Epithelial cell of esophagus (primary cell): ENCODE measurements at regions not wholly inside any gene's neighbourhood (a gene's known extent, or its start where the extent isn't known, plus 50 kb on each side); places are given as distances from the start of the nearest gene placed in this dataset.

Source experiments
- DNase-seq: peaks from one replicate; pipeline ENCODE4 v3.0.0; 2010; ENCODE audit warnings: low read depth
- H3K4me3 ChIP-seq: 2 replicates; pipeline ENCODE4 v1.5.1; 2011; ENCODE audit warnings: mild to moderate bottlenecking, low read length, control low read depth
- TF ChIP-seq, protein P1 (sequence below): IDR thresholded peaks from 2 replicates; pipeline ENCODE4 v1.5.1; 2011; ENCODE audit warnings: low read depth, mild to moderate bottlenecking, low read length, control low read depth, inconsistent platforms; ENCODE audit not compliant: insufficient read depth; ENCODE audit errors: missing control alignments

DNA sequence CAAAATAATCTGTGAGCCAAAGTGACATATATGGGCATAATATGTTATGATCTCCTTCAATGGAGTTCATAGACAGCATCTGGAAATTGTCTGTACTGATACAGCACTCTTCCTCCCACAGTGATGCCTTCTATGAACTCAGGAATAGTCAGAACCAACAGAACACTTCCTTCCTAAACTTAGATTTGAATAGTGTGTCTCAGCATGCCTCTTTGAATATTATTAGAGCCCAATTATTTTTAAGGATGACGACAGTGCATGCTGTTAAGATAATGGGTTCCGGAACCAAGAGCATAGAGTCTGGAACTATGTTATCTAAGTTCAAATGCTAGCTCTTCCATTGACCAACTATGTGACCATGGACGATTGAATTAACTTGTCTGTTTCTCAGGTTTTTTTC lies 386.6 kb upstream of the PRICKLE1 start:
- DNase-seq = no peak
- H3K4me3 ChIP-seq = no peak overlapping the region
- TF ChIP-seq, protein P1, sequence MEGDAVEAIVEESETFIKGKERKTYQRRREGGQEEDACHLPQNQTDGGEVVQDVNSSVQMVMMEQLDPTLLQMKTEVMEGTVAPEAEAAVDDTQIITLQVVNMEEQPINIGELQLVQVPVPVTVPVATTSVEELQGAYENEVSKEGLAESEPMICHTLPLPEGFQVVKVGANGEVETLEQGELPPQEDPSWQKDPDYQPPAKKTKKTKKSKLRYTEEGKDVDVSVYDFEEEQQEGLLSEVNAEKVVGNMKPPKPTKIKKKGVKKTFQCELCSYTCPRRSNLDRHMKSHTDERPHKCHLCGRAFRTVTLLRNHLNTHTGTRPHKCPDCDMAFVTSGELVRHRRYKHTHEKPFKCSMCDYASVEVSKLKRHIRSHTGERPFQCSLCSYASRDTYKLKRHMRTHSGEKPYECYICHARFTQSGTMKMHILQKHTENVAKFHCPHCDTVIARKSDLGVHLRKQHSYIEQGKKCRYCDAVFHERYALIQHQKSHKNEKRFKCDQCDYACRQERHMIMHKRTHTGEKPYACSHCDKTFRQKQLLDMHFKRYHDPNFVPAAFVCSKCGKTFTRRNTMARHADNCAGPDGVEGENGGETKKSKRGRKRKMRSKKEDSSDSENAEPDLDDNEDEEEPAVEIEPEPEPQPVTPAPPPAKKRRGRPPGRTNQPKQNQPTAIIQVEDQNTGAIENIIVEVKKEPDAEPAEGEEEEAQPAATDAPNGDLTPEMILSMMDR = no peak

GRCh38 chr12:42969355-42969754 lies 379.8 kb upstream of the PRICKLE1 start:
- DNase-seq = no peak
- H3K4me3 ChIP-seq = no peak overlapping the region
- TF ChIP-seq, protein P1 = no peak

DNA sequence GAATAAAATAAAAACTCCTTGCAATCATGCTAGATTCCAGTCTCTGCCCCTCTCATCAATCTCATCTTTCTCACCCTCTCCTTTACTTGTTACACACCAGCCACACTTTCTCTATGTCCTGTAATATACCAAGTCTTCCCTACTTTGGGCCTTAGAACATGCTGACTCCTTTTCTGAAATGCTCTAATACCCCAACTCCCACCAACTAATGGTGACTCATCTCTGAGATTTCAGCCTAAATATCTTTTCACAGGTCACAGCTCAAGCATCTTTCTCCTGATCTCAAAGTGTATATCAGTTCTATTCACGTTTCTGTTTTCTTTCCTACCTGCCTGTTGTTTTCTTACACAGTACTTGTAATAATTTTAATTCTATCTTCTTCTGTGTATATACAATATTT lies 378.9 kb upstream of the PRICKLE1 start:
- TF ChIP-seq, protein P1 = no peak
- no peak overlapping the region for H3K4me3 ChIP-seq
- DNase-seq = no peak

- TF ChIP-seq, protein P1 = no peak
- no peak overlapping the region for H3K4me3 ChIP-seq
- DNase-seq = no peak
Measured at GRCh38 chr12:42967850-42968249, 378.3 kb upstream of the PRICKLE1 start.

DNA sequence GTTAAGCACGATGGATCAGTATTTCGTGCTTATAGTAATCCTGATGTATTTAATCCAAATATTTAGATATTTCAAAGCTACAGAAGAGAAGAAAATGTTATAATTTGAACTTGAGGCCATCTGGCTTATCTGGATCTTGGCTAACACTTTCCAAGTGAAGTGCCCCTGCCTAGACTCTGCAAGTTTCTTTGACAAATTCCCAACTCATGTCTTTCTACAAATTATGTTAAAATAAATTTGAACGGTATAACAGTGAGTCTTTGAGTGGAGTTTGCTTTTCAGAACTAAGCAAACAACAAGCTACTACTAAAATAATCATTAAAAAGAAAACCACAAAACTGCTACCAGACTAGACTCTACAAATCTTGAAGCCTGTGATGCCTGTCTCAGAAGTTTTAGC lies 374.4 kb upstream of the PRICKLE1 start:
- TF ChIP-seq, protein P1 = no peak
- no peak for DNase-seq
- H3K4me3 ChIP-seq = no peak overlapping the region

DNA sequence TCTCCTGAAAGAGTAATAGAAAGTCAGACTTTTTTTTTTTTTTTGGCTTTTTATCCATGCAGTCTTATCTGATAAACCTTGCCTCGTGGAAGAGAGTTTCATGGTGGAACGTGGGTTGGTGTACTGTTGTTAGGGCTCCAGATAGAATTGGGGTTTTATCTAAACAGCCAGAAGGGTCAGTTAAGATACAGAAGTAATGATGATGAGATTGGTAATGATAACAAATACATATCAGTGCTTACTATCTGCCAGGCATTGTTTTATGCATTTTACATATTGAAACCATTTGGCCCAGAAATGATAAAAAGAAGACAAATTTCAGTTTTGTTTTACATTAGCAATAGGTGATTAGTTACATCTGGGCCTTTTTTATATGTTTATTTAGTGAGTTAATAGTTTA lies 372.8 kb upstream of the PRICKLE1 start:
- no peak for DNase-seq
- no peak overlapping the region for H3K4me3 ChIP-seq
- TF ChIP-seq, protein P1 = no peak

DNA sequence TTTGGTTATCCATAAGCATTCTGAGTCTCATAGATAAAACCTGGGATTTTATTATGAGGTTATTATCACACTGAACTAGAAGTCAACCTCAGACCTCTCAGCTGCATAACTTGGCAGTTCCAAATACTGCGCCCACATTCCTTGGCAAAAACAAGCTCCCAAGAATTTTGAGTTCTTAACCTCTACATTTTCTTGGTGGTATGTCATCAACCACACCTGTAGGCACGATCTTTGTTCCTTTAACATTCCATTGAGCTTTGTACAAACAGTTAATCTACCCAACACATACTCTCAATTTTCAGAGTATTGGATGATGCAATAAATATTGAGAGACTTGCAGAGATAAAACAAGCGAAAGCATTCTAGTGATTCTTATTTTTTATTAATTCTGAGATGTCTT lies 371.8 kb upstream of the PRICKLE1 start:
- TF ChIP-seq, protein P1 = no peak
- H3K4me3 ChIP-seq = no peak overlapping the region
- peak; percentile 96 for DNase-seq
